ENCODE measurements at regions not wholly inside any gene's neighbourhood (a gene's known extent, or its start where the extent isn't known, plus 50 kb on each side); places are given as distances from the start of the nearest gene placed in this dataset.

GRCh38 chr6:43853066-43853650, 83.1 kb downstream of the VEGFA start:
- no peak overlapping the region for H3K4me3 ChIP-seq (ENCODE audit: insufficient read depth, low read depth, low read length)
- no peaks in the 10 kb centered on the region for H3K27me3 ChIP-seq (ENCODE audit: control insufficient read depth, insufficient read depth, low read length)
- H3K36me3 ChIP-seq (replicated peaks; ENCODE audit: control insufficient read depth, insufficient read depth, low read length), result no peaks in the 10 kb centered on the region
- DNase-seq, result no peak

- Histone ChIP-seq H3K27me3 (ENCODE audit: control insufficient read depth, insufficient read depth, low read length) (no peaks in the 10 kb centered on the region), H3K36me3 (replicated peaks; ENCODE audit: control insufficient read depth, insufficient read depth, low read length) (no peaks in the 10 kb centered on the region), H3K4me3 (ENCODE audit: insufficient read depth, low read depth, low read length) (no peak overlapping the region)
- no peak for DNase-seq
Observed at GRCh38 chr6:43852350-43852864, 82.4 kb downstream of the VEGFA start.

GRCh38 chr6:43851204-43851865, 81.3 kb downstream of the VEGFA start:
- Histone ChIP-seq H3K27me3 (ENCODE audit: control insufficient read depth, insufficient read depth, low read length) (no peaks in the 10 kb centered on the region), H3K36me3 (replicated peaks; ENCODE audit: control insufficient read depth, insufficient read depth, low read length) (no peaks in the 10 kb centered on the region), H3K4me3 (ENCODE audit: insufficient read depth, low read depth, low read length) (no peak overlapping the region)
- peak; percentile 73 for DNase-seq

GRCh38 chr6:43850314-43851203, 80.5 kb downstream of the VEGFA start:
- Histone ChIP-seq H3K36me3 (replicated peaks; ENCODE audit: control insufficient read depth, insufficient read depth, low read length) (no peaks in the 10 kb centered on the region), H3K27me3 (ENCODE audit: control insufficient read depth, insufficient read depth, low read length) (no peaks in the 10 kb centered on the region)
- DNase-seq, result no peak

GRCh38 chr6:43849844-43850243, 79.8 kb downstream of the VEGFA start:
- Histone ChIP-seq H3K4me3 (ENCODE audit: insufficient read depth, low read depth, low read length) (no peak overlapping the region), H3K36me3 (replicated peaks; ENCODE audit: control insufficient read depth, insufficient read depth, low read length) (no peaks in the 10 kb centered on the region), H3K27me3 (ENCODE audit: control insufficient read depth, insufficient read depth, low read length) (no peaks in the 10 kb centered on the region)
- no peak for DNase-seq

More at GRCh38 chr6:43850314-43851203, 80.5 kb downstream of the VEGFA start:
- no peak overlapping the region for H3K4me3 ChIP-seq (ENCODE audit: insufficient read depth, low read depth, low read length)

- Histone ChIP-seq H3K4me3 (ENCODE audit: insufficient read depth, low read depth, low read length) (no peak overlapping the region), H3K36me3 (replicated peaks; ENCODE audit: control insufficient read depth, insufficient read depth, low read length) (no peaks in the 10 kb centered on the region), H3K27me3 (ENCODE audit: control insufficient read depth, insufficient read depth, low read length) (no peaks in the 10 kb centered on the region)
- DNase-seq, result no peak
Observed at GRCh38 chr6:43848671-43849391, 78.8 kb downstream of the VEGFA start.

- Histone ChIP-seq H3K4me3 (ENCODE audit: insufficient read depth, low read depth, low read length) (no peak overlapping the region), H3K36me3 (replicated peaks; ENCODE audit: control insufficient read depth, insufficient read depth, low read length) (no peaks in the 10 kb centered on the region), H3K27me3 (ENCODE audit: control insufficient read depth, insufficient read depth, low read length) (no peaks in the 10 kb centered on the region)
- no peak for DNase-seq
Observed at GRCh38 chr6:43847741-43848630, 78.0 kb downstream of the VEGFA start.

- Histone ChIP-seq H3K27me3 (ENCODE audit: control insufficient read depth, insufficient read depth, low read length) (no peaks in the 10 kb centered on the region), H3K36me3 (replicated peaks; ENCODE audit: control insufficient read depth, insufficient read depth, low read length) (no peaks in the 10 kb centered on the region), H3K4me3 (ENCODE audit: insufficient read depth, low read depth, low read length) (no peak overlapping the region)
- DNase-seq, result no peak
Observed at GRCh38 chr6:43846556-43846955, 76.5 kb downstream of the VEGFA start.

GRCh38 chr6:43845646-43846045, 75.6 kb downstream of the VEGFA start:
- H3K36me3 ChIP-seq (replicated peaks; ENCODE audit: control insufficient read depth, insufficient read depth, low read length), result no peaks in the 10 kb centered on the region
- no peaks in the 10 kb centered on the region for H3K27me3 ChIP-seq (ENCODE audit: control insufficient read depth, insufficient read depth, low read length)
- H3K4me3 ChIP-seq (ENCODE audit: insufficient read depth, low read depth, low read length), result no peak overlapping the region
- no peak for DNase-seq

GRCh38 chr6:43843669-43844171, 73.7 kb downstream of the VEGFA start:
- Histone ChIP-seq H3K36me3 (replicated peaks; ENCODE audit: control insufficient read depth, insufficient read depth, low read length) (no peaks in the 10 kb centered on the region), H3K27me3 (ENCODE audit: control insufficient read depth, insufficient read depth, low read length) (no peaks in the 10 kb centered on the region), H3K4me3 (ENCODE audit: insufficient read depth, low read depth, low read length) (no peak overlapping the region)
- DNase-seq, result no peak

GRCh38 chr6:43843097-43843645, 73.2 kb downstream of the VEGFA start:
- H3K36me3 ChIP-seq (replicated peaks; ENCODE audit: control insufficient read depth, insufficient read depth, low read length), result no peaks in the 10 kb centered on the region
- H3K4me3 ChIP-seq (ENCODE audit: insufficient read depth, low read depth, low read length), result no peak overlapping the region
- H3K27me3 ChIP-seq (ENCODE audit: control insufficient read depth, insufficient read depth, low read length), result no peaks in the 10 kb centered on the region
- DNase-seq, result no peak

- no peak overlapping the region for H3K4me3 ChIP-seq (ENCODE audit: insufficient read depth, low read depth, low read length)
- no peak for DNase-seq
- H3K27me3 ChIP-seq (ENCODE audit: control insufficient read depth, insufficient read depth, low read length), result no peaks in the 10 kb centered on the region
- no peaks in the 10 kb centered on the region for H3K36me3 ChIP-seq (replicated peaks; ENCODE audit: control insufficient read depth, insufficient read depth, low read length)
Observed at GRCh38 chr6:43842231-43842794, 72.3 kb downstream of the VEGFA start.

All from H7 (cell line).